GM23248 (cell line): ENCODE measurements at regions not wholly inside any gene's neighbourhood (a gene's known extent, or its start where the extent isn't known, plus 50 kb on each side); places are given as distances from the start of the nearest gene placed in this dataset.

Source experiments
- DNase-seq: peaks from one replicate; pipeline ENCODE4 v3.0.0-alpha.2; 2015
- H2AFZ ChIP-seq: fragments of 200-600 bp; sonication (generic); 2 replicates; pipeline ENCODE4 v1.6.1; 2016; ENCODE audit warnings: antibody characterized with exemption
- H3F3A ChIP-seq: fragments of 200-600 bp; sonication (generic); 2 replicates; pipeline ENCODE4 v1.6.1; 2016; ENCODE audit warnings: mild to moderate bottlenecking, antibody characterized with exemption, mixed run types; ENCODE audit not compliant: insufficient read depth
- H3K27ac ChIP-seq: fragments of 200-600 bp; sonication (generic); 2 replicates; pipeline ENCODE4 v1.5.1; 2016; ENCODE audit warnings: mild to moderate bottlenecking
- H3K27me3 ChIP-seq: fragments of 200-600 bp; sonication (generic); replicated peaks from 2 replicates; pipeline ENCODE4 v1.6.1; 2016; ENCODE audit warnings: mild to moderate bottlenecking; ENCODE audit not compliant: insufficient read depth
- H3K36me3 ChIP-seq: fragments of 200-600 bp; sonication (generic); 2 replicates; pipeline ENCODE4 v1.6.1; 2016; ENCODE audit warnings: low read depth, mild to moderate bottlenecking
- H3K4me1 ChIP-seq: fragments of 200-600 bp; sonication (generic); 2 replicates; pipeline ENCODE4 v1.6.1; 2016; ENCODE audit warnings: mild to moderate bottlenecking; ENCODE audit not compliant: insufficient read depth
- H3K4me2 ChIP-seq: fragments of 200-600 bp; sonication (generic); one replicate; pipeline ENCODE4 v1.6.1; 2016; ENCODE audit warnings: mild to moderate bottlenecking; ENCODE audit not compliant: unreplicated experiment
- H3K4me3 ChIP-seq: fragments of 200-600 bp; sonication (generic); 2 replicates; pipeline ENCODE4 v1.5.1; 2016; ENCODE audit warnings: mild to moderate bottlenecking
- H3K79me2 ChIP-seq: fragments of 200-600 bp; sonication (generic); 2 replicates; pipeline ENCODE4 v1.6.1; 2016; ENCODE audit warnings: mild to moderate bottlenecking; ENCODE audit not compliant: insufficient read depth
- H3K9ac ChIP-seq: fragments of 200-600 bp; sonication (generic); 2 replicates; pipeline ENCODE4 v1.6.1; 2016; ENCODE audit warnings: mild to moderate bottlenecking
- H3K9me2 ChIP-seq: fragments of 200-600 bp; sonication (generic); 2 replicates; pipeline ENCODE4 v1.6.1; 2016; ENCODE audit warnings: mixed run types, mild to moderate bottlenecking, moderate library complexity; ENCODE audit not compliant: insufficient read depth
- H3K9me3 ChIP-seq: fragments of 200-600 bp; sonication (generic); one replicate; pipeline ENCODE4 v1.6.1; 2017; ENCODE audit warnings: low read depth
- H4K20me1 ChIP-seq: fragments of 200-600 bp; sonication (generic); 2 replicates; pipeline ENCODE4 v1.6.0; 2016; ENCODE audit not compliant: insufficient read depth
- EZH2 ChIP-seq: fragments of 200-600 bp; sonication (generic); IDR thresholded peaks from 2 replicates; pipeline ENCODE4 v1.6.1; 2018; ENCODE audit warnings: antibody characterized with exemption, mild to moderate bottlenecking; ENCODE audit not compliant: insufficient read depth, poor library complexity, severe bottlenecking
- EZH2phosphoT487 ChIP-seq: fragments of 200-600 bp; sonication (generic); IDR thresholded peaks from 2 replicates; pipeline ENCODE4 v1.6.1; 2018; ENCODE audit warnings: antibody characterized with exemption, moderate library complexity, mild to moderate bottlenecking, low read depth; ENCODE audit not compliant: insufficient read depth
- WGBS, 2 experiments: methylation state at CpG; one replicate each; pipeline ENCODE4 v1.1.6; 2015 to 2017; ENCODE audit warnings: low lambda C conversion rate in 2 of 2, low coverage in 1 of 2; ENCODE audit errors: missing lambda C conversion rate in 2 of 2; 5-methylcytosine and 5-hydroxymethylcytosine counted together
- in situ Hi-C: fragments of 300-500 bp; cut with MboI; formaldehyde crosslinking; loops from 2 replicates; pipeline ENCODE4 v1.15.0; 2020

DNA sequence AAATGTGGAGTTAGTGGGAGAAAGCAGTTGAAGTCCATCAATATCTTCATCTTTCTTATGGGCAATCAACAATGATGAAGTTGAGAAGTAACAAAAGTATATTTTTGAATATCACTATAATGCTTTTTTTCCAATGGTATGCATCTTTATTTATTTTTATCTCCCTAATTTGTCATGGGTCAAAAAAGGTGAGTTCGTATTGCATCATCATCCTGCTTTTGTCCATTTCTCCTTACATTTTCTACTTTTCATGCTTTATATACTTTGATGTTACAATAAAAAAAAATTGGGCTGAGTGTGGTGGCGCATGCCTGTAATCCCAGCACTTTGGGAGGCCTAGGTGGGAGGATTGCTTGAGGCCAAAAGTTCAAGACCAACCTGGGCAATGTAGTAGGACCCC is 101.2 kb upstream of the STXBP5 start:
- H3K27ac ChIP-seq, result no peak overlapping the region
- H3K9me2 ChIP-seq, result no peaks in the 10 kb centered on the region
- no peak overlapping the region for H3K4me3 ChIP-seq
- no peak overlapping the region for H3K9ac ChIP-seq
- H3F3A ChIP-seq, result 0 out of 2 replicates have a peak, but pooled peaks cover 4% of the 10 kb centered on the region
- no peaks in the 10 kb centered on the region for H3K9me3 ChIP-seq
- peaks cover 13% of the 10 kb centered on the region; the same call in 1 of the 2 replicates for H3K4me1 ChIP-seq
- DNase-seq, result no peak
- H2AFZ ChIP-seq, result no peak overlapping the region
- H3K79me2 ChIP-seq, result no peaks in the 10 kb centered on the region
- no peak for TF ChIP-seq EZH2
- no peak for TF ChIP-seq EZH2phosphoT487
- in situ Hi-C loops, result no loop called here
- no peaks in the 10 kb centered on the region for H4K20me1 ChIP-seq
- no peak overlapping the region for H3K4me2 ChIP-seq
- H3K36me3 ChIP-seq, result no peaks in the 10 kb centered on the region
- H3K27me3 ChIP-seq, result no peaks in the 10 kb centered on the region
- 86 to 91% methylated on average over 2 of the region's 2 CpGs for WGBS, 2 experiments

DNA sequence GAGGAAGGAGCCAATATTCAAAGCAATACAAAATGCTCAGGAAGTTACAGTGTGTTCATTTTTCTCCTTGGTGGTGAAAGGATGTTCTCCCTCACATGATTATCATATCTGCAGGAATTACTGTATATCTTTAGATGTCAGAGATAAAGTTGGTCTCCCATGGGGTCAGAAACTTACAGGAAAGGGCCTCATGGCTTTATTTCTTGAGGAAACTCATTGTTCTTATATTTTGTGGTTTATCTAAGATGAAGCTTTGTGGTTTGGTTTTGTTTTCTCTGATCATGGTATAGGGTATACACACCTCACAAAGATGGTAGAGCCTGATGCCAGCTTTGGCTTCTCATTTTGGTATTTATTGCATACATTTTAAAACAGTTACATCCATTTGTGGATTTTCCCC is 100.5 kb upstream of the STXBP5 start:
- H3K36me3 ChIP-seq, result no peaks in the 10 kb centered on the region

DNA sequence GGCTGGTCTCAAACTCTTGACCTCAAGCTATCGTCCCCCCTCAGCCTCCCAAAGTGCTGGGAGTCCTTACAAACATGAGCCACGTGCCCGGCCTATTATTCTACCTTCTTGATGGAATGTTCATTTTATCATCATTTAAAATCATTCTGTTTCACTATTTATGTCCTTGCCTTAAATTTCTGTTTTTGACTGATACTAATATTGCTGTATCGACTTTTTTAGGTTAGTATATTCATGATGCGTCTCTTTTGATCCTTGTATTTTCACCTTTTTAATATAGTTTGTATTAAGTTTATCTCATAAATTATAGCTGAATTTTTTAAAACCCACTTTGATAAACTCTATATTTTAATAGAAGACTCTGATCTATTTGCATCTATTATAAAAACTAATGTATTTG is 98.4 kb upstream of the STXBP5 start:
- no peak overlapping the region for H3K27ac ChIP-seq
- no peaks in the 10 kb centered on the region for H3K79me2 ChIP-seq
- no peak for DNase-seq
- H3K9ac ChIP-seq, result no peak overlapping the region
- no peaks in the 10 kb centered on the region for H3F3A ChIP-seq
- no peak overlapping the region for H3K4me2 ChIP-seq
- in situ Hi-C loops, result no loop called here
- no peak overlapping the region for H3K4me3 ChIP-seq
- no peaks in the 10 kb centered on the region for H4K20me1 ChIP-seq
- no peaks in the 10 kb centered on the region for H3K27me3 ChIP-seq
- H2AFZ ChIP-seq, result no peak overlapping the region
- H3K4me1 ChIP-seq, result 0 out of 2 replicates have a peak, but pooled peaks cover 4% of the 10 kb centered on the region
- 86 to 88% methylated on average over 5 of the region's 5 CpGs for WGBS, 2 experiments
- H3K36me3 ChIP-seq, result no peaks in the 10 kb centered on the region
- H3K9me2 ChIP-seq, result no peaks in the 10 kb centered on the region
- TF ChIP-seq EZH2phosphoT487, result no peak
- no peaks in the 10 kb centered on the region for H3K9me3 ChIP-seq

More for the DNA sequence above, 100.5 kb upstream of the STXBP5 start:
- in situ Hi-C loops, result no loop called here
- H3K4me1 ChIP-seq, result peaks cover 13% of the 10 kb centered on the region; the same call in 1 of the 2 replicates
- H3K9me2 ChIP-seq, result no peaks in the 10 kb centered on the region
- no peaks in the 10 kb centered on the region for H3K9me3 ChIP-seq
- DNase-seq, result no peak
- H3K79me2 ChIP-seq, result no peaks in the 10 kb centered on the region
- no peak overlapping the region for H3K27ac ChIP-seq
- 0 out of 2 replicates have a peak, but pooled peaks cover 4% of the 10 kb centered on the region for H3F3A ChIP-seq
- H4K20me1 ChIP-seq, result no peaks in the 10 kb centered on the region
- no peak overlapping the region for H2AFZ ChIP-seq
- H3K27me3 ChIP-seq, result no peaks in the 10 kb centered on the region
- TF ChIP-seq EZH2phosphoT487, result no peak
- no peak for TF ChIP-seq EZH2
- H3K4me3 ChIP-seq, result no peak overlapping the region
- H3K9ac ChIP-seq, result no peak overlapping the region
- no peak overlapping the region for H3K4me2 ChIP-seq

DNA sequence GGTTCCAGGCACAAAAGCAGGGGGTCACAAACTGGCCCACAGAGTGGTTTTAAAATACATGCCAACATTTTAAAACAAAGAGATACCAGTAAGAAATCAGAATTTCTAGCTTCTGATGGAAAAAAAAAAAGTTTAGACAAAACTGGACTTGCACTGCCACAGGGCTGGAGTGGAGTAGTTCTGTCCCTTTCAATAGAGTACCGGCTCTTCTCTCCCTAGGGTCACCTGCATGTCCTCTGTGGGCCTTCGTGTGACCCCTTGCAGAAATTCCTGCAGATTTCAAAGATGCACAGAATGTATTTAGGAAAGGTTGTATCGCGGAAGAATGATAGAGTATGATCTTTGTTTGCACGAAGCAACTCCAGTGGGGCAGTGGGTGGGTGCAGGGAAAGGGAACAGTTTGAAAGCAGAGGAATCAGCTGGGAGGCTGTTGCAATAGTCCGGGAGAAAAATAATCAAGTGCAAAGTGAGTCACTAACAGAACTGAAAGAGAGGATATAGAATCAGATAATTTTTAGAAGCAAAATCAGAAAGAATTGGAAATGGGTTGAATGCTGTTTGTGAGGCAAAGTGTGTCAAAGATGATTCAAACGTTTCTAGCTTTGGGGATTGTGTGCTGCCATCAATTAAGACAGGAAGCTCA is 97.3 kb upstream of the STXBP5 start:
- TF ChIP-seq EZH2, result no peak
- no peak for TF ChIP-seq EZH2phosphoT487
- H3K27me3 ChIP-seq, result no peaks in the 10 kb centered on the region
- 0 out of 2 replicates have a peak, but pooled peaks cover 4% of the 10 kb centered on the region for H3K4me1 ChIP-seq
- 69 to 73% methylated on average over 7 of the region's 7 CpGs for WGBS, 2 experiments
- no peaks in the 10 kb centered on the region for H4K20me1 ChIP-seq
- in situ Hi-C loops, result no loop called here
- H3K36me3 ChIP-seq, result no peaks in the 10 kb centered on the region
- H3K27ac ChIP-seq, result no peak overlapping the region
- peak overlapping the region; percentile 74 for H2AFZ ChIP-seq
- H3K4me3 ChIP-seq, result no peak overlapping the region
- peak; percentile 54 for DNase-seq
- H3K9me2 ChIP-seq, result no peaks in the 10 kb centered on the region
- no peaks in the 10 kb centered on the region for H3F3A ChIP-seq
- no peak overlapping the region for H3K9ac ChIP-seq
- H3K9me3 ChIP-seq, result no peaks in the 10 kb centered on the region
- no peaks in the 10 kb centered on the region for H3K79me2 ChIP-seq
- H3K4me2 ChIP-seq, result peak overlapping the region; percentile 31
